ENCODE measurements at regions not wholly inside any gene's neighbourhood (a gene's known extent, or its start where the extent isn't known, plus 50 kb on each side); places are given as distances from the start of the nearest gene placed in this dataset.

GRCh38 chr9:116095403-116095802 is 58.2 kb upstream of the PAPPA start:
- Mint-ChIP-seq H3K9me3 (peaks cover 3 to 5% of the 10 kb centered on the region in 2 experiments; a peak in 2 of 5 replicates), H3K4me1 (peaks cover 8 to 9% of the 10 kb centered on the region in 2 experiments), H3K27me3 (ENCODE audit: low read depth) (no peaks in the 10 kb centered on the region), H3K4me3 (no peak overlapping the region), H3K36me3 (ENCODE audit: insufficient read depth in 1 of 3, low read depth in 3 of 3) (peaks cover 0 to 4% (median 4%) of the 10 kb centered on the region in 3 experiments; a peak in 2 of 7 replicates), H3K27ac (no peak overlapping the region)
- Histone ChIP-seq H3K9ac (ENCODE audit: extremely low read depth, insufficient read length, low read length) (no peak overlapping the region), H3K4me1 (ENCODE audit: insufficient read depth, low read length) (no peaks in the 10 kb centered on the region; the same call in 1 of the 2 replicates), H3K23ac (ENCODE audit: insufficient read length, low read depth, low read length) (no peak overlapping the region), H3K27me3 (ENCODE audit: insufficient read depth, low read length) (no peaks in the 10 kb centered on the region), H4K8ac (replicated peaks; ENCODE audit: insufficient read length, low read depth, low read length) (no peak overlapping the region), H3K4me2 (ENCODE audit: insufficient read depth, insufficient read length, low read length) (no peak overlapping the region), H3K9me3 (ENCODE audit: control insufficient read depth, low read depth, low read length) (no peaks in the 10 kb centered on the region), H3T11ph (ENCODE audit: low read length) (no peak overlapping the region), H2BK15ac (ENCODE audit: low read depth, low read length) (no peak overlapping the region), H2BK120ac (ENCODE audit: low read depth, low read length, poor library complexity, severe bottlenecking) (no peak overlapping the region), H3K79me2 (ENCODE audit: insufficient read depth, low read length) (no peaks in the 10 kb centered on the region), H4K20me1 (ENCODE audit: control insufficient read depth, insufficient read depth, insufficient read length) (no peaks in the 10 kb centered on the region), H3K23me2 (ENCODE audit: insufficient read length, low read depth, low read length, poor library complexity, severe bottlenecking) (no peaks in the 10 kb centered on the region), H3K4ac (ENCODE audit: low read depth, low read length) (no peak overlapping the region), H2BK20ac (ENCODE audit: low read depth, low read length, poor library complexity, severe bottlenecking) (no peak overlapping the region), H3K14ac (ENCODE audit: insufficient read depth, low read length) (no peak overlapping the region), H3K56ac (ENCODE audit: insufficient read length, low read depth, low read length) (no peak overlapping the region), H4K91ac (ENCODE audit: insufficient read length, low read depth, low read length) (no peak overlapping the region), H3K79me1 (ENCODE audit: insufficient read depth, low read depth, low read length, poor library complexity, severe bottlenecking) (no peaks in the 10 kb centered on the region), H2AK5ac (ENCODE audit: insufficient read length, low read length) (no peak overlapping the region), H4K5ac (ENCODE audit: insufficient read length, low read depth, low read length) (no peak overlapping the region), H2BK12ac (ENCODE audit: insufficient read length, low read depth, low read length) (no peak overlapping the region), H2AFZ (ENCODE audit: low read length) (no peak overlapping the region), H3K18ac (ENCODE audit: insufficient read length, low read depth, low read length) (no peak overlapping the region), H2BK5ac (ENCODE audit: insufficient read length, low read length) (no peak overlapping the region), H3K27ac (ENCODE audit: insufficient read length, low read depth, low read length) (no peak overlapping the region)
- no CpG with 5 or more reads among the region's 2 CpGs for WGBS (ENCODE audit: extremely low coverage, insufficient read length, low lambda C conversion rate)
- TF ChIP-seq CTCF (conservative IDR thresholded peaks at IDR 0.05): no peak
- DNase-seq: no peak
